GM23338 (cell line): ENCODE measurements at regions not wholly inside any gene's neighbourhood (a gene's known extent, or its start where the extent isn't known, plus 50 kb on each side); places are given as distances from the start of the nearest gene placed in this dataset.
"Not testable (repeated sequence)": the region's sequence is repeated elsewhere in the genome, so short reads cannot be mapped to it uniquely, and the experiment has no call there.

Experiments used
- CREB1 ChIP-seq: fragments of 250-450 bp; sonication (Bioruptor Pico); IDR thresholded peaks from 2 replicates; pipeline ENCODE4 v1.5.0; 2020; ENCODE audit warnings: low read depth, mild to moderate bottlenecking, moderate library complexity
- CTCF ChIP-seq, 2 experiments: fragments of 200-600 bp in 1 of 2; sonication (generic) in 1 of 2; conservative IDR thresholded peaks; 2 replicates each; pipeline versions ENCODE4 v1.5.1 to v1.6.1; 2016 to 2017; ENCODE audit warnings: antibody characterized with exemption in 2 of 2, low read depth in 2 of 2, mild to moderate bottlenecking in 2 of 2, moderate library complexity in 1 of 2
- EZH2 ChIP-seq: fragments of 200-600 bp; sonication (generic); IDR thresholded peaks from one replicate; pipeline ENCODE4 v1.8.0; 2017; ENCODE audit warnings: antibody characterized with exemption, mild to moderate bottlenecking, low read depth; ENCODE audit not compliant: unreplicated experiment
- EZH2phosphoT487 ChIP-seq: fragments of 200-600 bp; sonication (generic); IDR thresholded peaks from one replicate; pipeline ENCODE4 v1.8.1; 2018; ENCODE audit warnings: antibody characterized with exemption; ENCODE audit not compliant: unreplicated experiment
- JUNB ChIP-seq: IDR thresholded peaks from one replicate; pipeline ENCODE4 v1.6.1; 2016; ENCODE audit warnings: antibody characterized with exemption; ENCODE audit not compliant: unreplicated experiment
- NANOG ChIP-seq: IDR thresholded peaks from 2 replicates; pipeline ENCODE4 v1.6.1; 2016; ENCODE audit warnings: antibody characterized with exemption, borderline replicate concordance
- POLR2AphosphoS5 ChIP-seq: IDR thresholded peaks from 2 replicates; pipeline ENCODE4 v1.6.1; 2016; ENCODE audit warnings: antibody characterized with exemption, low read depth
- REST ChIP-seq: IDR thresholded peaks from one replicate; pipeline ENCODE4 v1.6.1; 2018; ENCODE audit warnings: antibody characterized with exemption; ENCODE audit not compliant: unreplicated experiment
- STAT1 ChIP-seq: IDR thresholded peaks from one replicate; pipeline ENCODE4 v1.6.1; 2016; ENCODE audit warnings: antibody characterized with exemption; ENCODE audit not compliant: unreplicated experiment
- ZNF331 ChIP-seq: fragments of 250-450 bp; sonication (Bioruptor Pico); IDR thresholded peaks from 2 replicates; pipeline ENCODE4 v1.5.0; 2020; ENCODE audit warnings: low read depth, mild to moderate bottlenecking, moderate library complexity
- ZNF462 ChIP-seq: fragments of 250-450 bp; sonication (Bioruptor Pico); IDR thresholded peaks from 2 replicates; pipeline ENCODE4 v1.5.0; 2020; ENCODE audit warnings: mild to moderate bottlenecking, moderate library complexity

GRCh38 chrX:115725370-115725769 is 164.4 kb downstream of the PLS3 start:
- not testable (repeated sequence) for TF ChIP-seq REST; EZH2phosphoT487; ZNF462; CTCF (conservative IDR thresholded peaks at IDR 0.05; ENCODE audit: low read depth in 2 of 2); POLR2AphosphoS5; EZH2; CREB1 (CRISPR knock-in tag); STAT1; JUNB; NANOG; ZNF331 (CRISPR knock-in tag)
